Inflammatory macrophage (primary cell): ENCODE measurements at regions not wholly inside any gene's neighbourhood (a gene's known extent, or its start where the extent isn't known, plus 50 kb on each side); places are given as distances from the start of the nearest gene placed in this dataset.

Experiments
- DNase-seq, 2 donors: peaks; one replicate each; pipeline ENCODE4 v3.0.0-alpha.2; 2020 to 2022

GRCh38 chr13:99821741-99822140, 149.8 kb downstream of the ZIC5 start:
- no peak for DNase-seq

GRCh38 chr13:99819967-99820366, 151.6 kb downstream of the ZIC5 start:
- DNase-seq: no peak

- no peak for DNase-seq
These were observed 155.2 kb downstream of the ZIC5 start for GRCh38 chr13:99816321-99816720.

- DNase-seq: no peak
These were observed 158.1 kb downstream of the ZIC5 start for GRCh38 chr13:99813336-99814095.

GRCh38 chr13:99812625-99813024, 158.9 kb downstream of the ZIC5 start:
- no peak for DNase-seq

- DNase-seq: no peak
These were observed 160.4 kb downstream of the ZIC5 start for GRCh38 chr13:99811067-99811700.

GRCh38 chr13:99809926-99810325, 161.6 kb downstream of the ZIC5 start:
- DNase-seq: no peak

GRCh38 chr13:99809496-99809895, 162.1 kb downstream of the ZIC5 start:
- no peak for DNase-seq

GRCh38 chr13:99808786-99809185, 162.8 kb downstream of the ZIC5 start:
- DNase-seq: no peak

- DNase-seq: no peak
These were observed 164.9 kb downstream of the ZIC5 start for GRCh38 chr13:99806671-99807070.

- DNase-seq: no peak
These were observed 166.2 kb downstream of the ZIC5 start for GRCh38 chr13:99805361-99805760.

GRCh38 chr13:99803141-99803540, 168.4 kb downstream of the ZIC5 start:
- no peak for DNase-seq

GRCh38 chr13:99802416-99802815, 169.2 kb downstream of the ZIC5 start:
- no peak for DNase-seq

GRCh38 chr13:99800951-99801350, 170.6 kb downstream of the ZIC5 start:
- DNase-seq: no peak

GRCh38 chr13:99800011-99800410, 171.6 kb downstream of the ZIC5 start:
- DNase-seq: no peak

- no peak for DNase-seq
These were observed 172.8 kb downstream of the ZIC5 start for GRCh38 chr13:99798756-99799155.

- no peak for DNase-seq
These were observed 173.9 kb downstream of the ZIC5 start for GRCh38 chr13:99797691-99798090.

GRCh38 chr13:99796175-99796819, 175.3 kb downstream of the ZIC5 start:
- DNase-seq: peak; percentile 13 to 40

GRCh38 chr13:99792079-99792921, 179.3 kb downstream of the ZIC5 start:
- no peak for DNase-seq

- DNase-seq: no peak
These were observed 188.9 kb downstream of the ZIC5 start for GRCh38 chr13:99782669-99783068.

- no peak for DNase-seq
These were observed 193.1 kb downstream of the ZIC5 start for GRCh38 chr13:99778500-99778899.

GRCh38 chr13:99777873-99778272, 193.7 kb downstream of the ZIC5 start:
- no peak for DNase-seq

GRCh38 chr13:99774644-99775043, 196.9 kb downstream of the ZIC5 start:
- DNase-seq: no peak
